ENCODE measurements at regions not wholly inside any gene's neighbourhood (a gene's known extent, or its start where the extent isn't known, plus 50 kb on each side); places are given as distances from the start of the nearest gene placed in this dataset.

GRCh38 chr4:120352739-120353138, 286.1 kb upstream of the MAD2L1 start:
- intact Hi-C loops (cut with DNase I) = no loop called here
- 88 to 89% methylated on average over 1 of the region's 1 CpG for WGBS, 2 donors
- no peak overlapping the region for H3K4me3 ChIP-seq

DNA sequence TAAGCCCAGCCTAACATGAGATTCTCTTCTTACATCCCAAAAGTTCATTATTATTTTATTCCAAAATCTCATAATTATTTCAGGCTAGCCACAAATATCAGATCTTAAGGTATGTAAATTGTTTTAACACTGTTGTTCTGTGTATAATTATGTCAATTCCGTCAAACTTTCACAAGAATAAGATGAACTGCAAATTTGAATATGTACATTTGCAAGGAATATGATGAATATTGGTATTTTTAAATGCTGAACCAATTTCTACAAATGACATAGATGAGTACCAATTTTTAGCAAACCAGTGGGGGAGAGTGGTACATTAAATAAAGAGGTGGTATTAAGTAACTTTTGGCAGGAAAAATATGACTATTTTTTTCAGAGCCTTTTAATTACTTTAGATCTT, 282.3 kb upstream of the MAD2L1 start:
- no peak for DNase-seq
- H3K9me3 ChIP-seq = no peaks in the 10 kb centered on the region
- no peaks in the 10 kb centered on the region for H3K36me3 ChIP-seq (replicated peaks in 1 of 2; ENCODE audit: insufficient read depth in 1 of 2, low read depth in 2 of 2)
- no peak overlapping the region for H3K27ac ChIP-seq
- ATAC-seq = no peak
- TF ChIP-seq POLR2A (IDR thresholded peaks at IDR 0.05) = no peak
- TF ChIP-seq, protein P1, sequence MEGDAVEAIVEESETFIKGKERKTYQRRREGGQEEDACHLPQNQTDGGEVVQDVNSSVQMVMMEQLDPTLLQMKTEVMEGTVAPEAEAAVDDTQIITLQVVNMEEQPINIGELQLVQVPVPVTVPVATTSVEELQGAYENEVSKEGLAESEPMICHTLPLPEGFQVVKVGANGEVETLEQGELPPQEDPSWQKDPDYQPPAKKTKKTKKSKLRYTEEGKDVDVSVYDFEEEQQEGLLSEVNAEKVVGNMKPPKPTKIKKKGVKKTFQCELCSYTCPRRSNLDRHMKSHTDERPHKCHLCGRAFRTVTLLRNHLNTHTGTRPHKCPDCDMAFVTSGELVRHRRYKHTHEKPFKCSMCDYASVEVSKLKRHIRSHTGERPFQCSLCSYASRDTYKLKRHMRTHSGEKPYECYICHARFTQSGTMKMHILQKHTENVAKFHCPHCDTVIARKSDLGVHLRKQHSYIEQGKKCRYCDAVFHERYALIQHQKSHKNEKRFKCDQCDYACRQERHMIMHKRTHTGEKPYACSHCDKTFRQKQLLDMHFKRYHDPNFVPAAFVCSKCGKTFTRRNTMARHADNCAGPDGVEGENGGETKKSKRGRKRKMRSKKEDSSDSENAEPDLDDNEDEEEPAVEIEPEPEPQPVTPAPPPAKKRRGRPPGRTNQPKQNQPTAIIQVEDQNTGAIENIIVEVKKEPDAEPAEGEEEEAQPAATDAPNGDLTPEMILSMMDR (IDR thresholded peaks at IDR 0.05) = no peak
- H3K27me3 ChIP-seq = no peaks in the 10 kb centered on the region
- no peaks in the 10 kb centered on the region for H3K4me1 ChIP-seq
- no peak overlapping the region for H3K4me3 ChIP-seq
- 78 to 84% methylated on average over 1 of the region's 1 CpG for WGBS, 2 donors
- intact Hi-C loops (cut with DNase I) = no loop called here

More at GRCh38 chr4:120352739-120353138, 286.1 kb upstream of the MAD2L1 start:
- TF ChIP-seq POLR2A (IDR thresholded peaks at IDR 0.05) = no peak
- TF ChIP-seq, protein P1 (IDR thresholded peaks at IDR 0.05) = no peak
- no peaks in the 10 kb centered on the region for H3K9me3 ChIP-seq
- H3K36me3 ChIP-seq (replicated peaks in 1 of 2; ENCODE audit: insufficient read depth in 1 of 2, low read depth in 2 of 2) = no peaks in the 10 kb centered on the region
- ATAC-seq = no peak
- no peak for DNase-seq
- H3K27me3 ChIP-seq = no peaks in the 10 kb centered on the region
- no peak overlapping the region for H3K27ac ChIP-seq
- H3K4me1 ChIP-seq = no peaks in the 10 kb centered on the region

DNA sequence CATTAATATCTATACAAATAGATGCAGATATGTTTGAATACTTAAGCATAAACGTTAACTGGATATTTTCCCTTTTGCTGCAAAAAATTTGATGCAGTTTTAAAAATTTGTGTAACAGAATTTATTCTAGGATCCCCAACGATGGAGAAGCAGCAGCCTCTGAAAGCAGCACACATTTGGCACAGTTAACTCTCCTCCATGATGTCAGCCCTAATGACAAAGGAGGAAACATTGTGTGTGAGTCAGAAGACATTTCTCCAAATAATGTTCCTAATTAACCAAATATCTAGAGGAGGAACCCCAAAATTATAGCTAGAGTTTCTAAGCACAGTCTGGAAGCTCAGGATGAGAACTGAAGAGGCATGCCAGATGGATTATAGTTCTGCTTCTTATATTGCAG, 281.9 kb upstream of the MAD2L1 start:
- Histone ChIP-seq H3K36me3 (replicated peaks in 1 of 2; ENCODE audit: insufficient read depth in 1 of 2, low read depth in 2 of 2) (no peaks in the 10 kb centered on the region), H3K27me3 (no peaks in the 10 kb centered on the region), H3K9me3 (no peaks in the 10 kb centered on the region), H3K27ac (no peak overlapping the region), H3K4me1 (no peaks in the 10 kb centered on the region), H3K4me3 (no peak overlapping the region)
- WGBS, 2 donors = 15 to 26% methylated on average over 2 of the region's 2 CpGs
- intact Hi-C loops (cut with DNase I) = no loop called here
- DNase-seq (no peak), ATAC-seq (no peak)
- TF ChIP-seq, protein P1 (IDR thresholded peaks at IDR 0.05) = no peak
- TF ChIP-seq POLR2A (IDR thresholded peaks at IDR 0.05) = no peak

DNA sequence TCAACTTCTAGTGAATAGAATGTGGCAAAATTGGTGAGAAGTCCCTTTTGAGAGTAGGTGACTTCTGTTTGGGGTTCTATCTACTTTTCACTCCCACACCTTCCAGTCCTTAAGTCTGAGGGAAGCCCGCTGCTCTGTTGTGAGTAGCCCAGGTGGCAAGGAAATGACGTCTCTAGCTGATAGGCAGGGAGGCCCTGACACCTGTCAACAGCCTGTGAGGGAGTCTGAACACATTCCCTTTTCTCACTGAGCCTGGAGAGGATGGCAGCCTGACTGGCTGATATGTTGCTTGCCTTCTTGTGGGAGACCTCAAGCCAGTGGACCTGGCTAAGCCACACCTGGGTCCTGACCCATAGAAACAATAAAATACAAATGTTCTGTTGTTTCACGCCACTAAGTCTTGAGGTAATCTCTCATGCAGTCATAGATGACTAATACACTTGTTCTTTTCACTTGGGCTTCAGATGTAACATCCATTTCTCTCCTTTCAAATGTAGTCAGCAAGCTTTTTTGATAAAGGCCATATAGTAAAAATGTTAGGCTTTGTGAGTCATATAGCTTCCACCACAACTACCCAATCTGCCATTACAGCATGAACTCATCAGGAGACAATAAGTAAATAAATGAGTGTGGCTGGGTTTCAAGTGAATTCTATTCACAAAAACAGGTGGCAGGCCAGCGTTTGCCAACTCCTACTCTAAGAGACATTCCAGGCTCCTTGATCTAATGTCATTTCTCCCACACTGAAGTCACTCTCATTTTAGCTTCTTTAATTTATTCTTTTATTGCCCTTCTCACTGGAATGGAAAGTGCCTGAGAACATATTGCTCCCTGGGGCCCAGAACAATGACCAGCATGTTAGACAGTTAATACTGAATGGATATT, 265.1 kb upstream of the MAD2L1 start:
- H3K27me3 ChIP-seq = no peaks in the 10 kb centered on the region
- H3K4me3 ChIP-seq = no peak overlapping the region
- WGBS, 2 donors = 43 to 50% methylated on average over 4 of the region's 4 CpGs
- H3K4me1 ChIP-seq = peaks cover 12% of the 10 kb centered on the region
- peak; percentile 82 for ATAC-seq
- no peaks in the 10 kb centered on the region for H3K36me3 ChIP-seq (replicated peaks in 1 of 2; ENCODE audit: insufficient read depth in 1 of 2, low read depth in 2 of 2)
- intact Hi-C loops (cut with DNase I) = no loop called here
- TF ChIP-seq, protein P1 (IDR thresholded peaks at IDR 0.05) = no peak
- no peak for TF ChIP-seq POLR2A (IDR thresholded peaks at IDR 0.05)
- no peaks in the 10 kb centered on the region for H3K9me3 ChIP-seq
- peak overlapping the region in 3 of 4 donors; percentile 18 to 41 (median 20) for H3K27ac ChIP-seq
- peak; percentile 46 to 71 (median 60) for DNase-seq

DNA sequence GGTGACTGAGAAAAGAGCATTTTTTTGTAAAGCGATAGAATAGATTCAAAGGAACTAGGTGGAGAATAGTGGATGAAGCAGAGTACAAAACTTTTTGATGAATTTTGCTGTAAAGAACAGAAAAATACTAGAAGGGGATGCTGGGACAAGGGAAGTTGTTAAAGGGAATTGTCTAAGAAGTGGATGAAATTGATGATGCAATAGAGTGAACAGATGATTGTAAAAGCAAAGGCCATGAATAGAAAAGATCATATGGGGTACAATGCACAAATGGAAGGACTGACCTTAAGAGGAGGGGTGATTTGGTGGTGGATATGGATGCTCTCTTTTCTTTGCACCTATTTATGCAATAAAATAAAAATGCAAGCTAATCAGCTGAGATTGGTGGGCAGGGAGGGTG, 262.7 kb upstream of the MAD2L1 start:
- no peaks in the 10 kb centered on the region for H3K27me3 ChIP-seq
- no peak overlapping the region for H3K27ac ChIP-seq
- DNase-seq = no peak
- 96 to 100% methylated on average over 1 of the region's 1 CpG for WGBS, 2 donors
- no peak for ATAC-seq
- no peak overlapping the region for H3K4me3 ChIP-seq
- intact Hi-C loops (cut with DNase I) = no loop called here
- no peak for TF ChIP-seq POLR2A (IDR thresholded peaks at IDR 0.05)
- TF ChIP-seq, protein P1 (IDR thresholded peaks at IDR 0.05) = no peak
- H3K9me3 ChIP-seq = no peaks in the 10 kb centered on the region
- H3K36me3 ChIP-seq (replicated peaks in 1 of 2; ENCODE audit: insufficient read depth in 1 of 2, low read depth in 2 of 2) = no peaks in the 10 kb centered on the region
- H3K4me1 ChIP-seq = peaks cover 12% of the 10 kb centered on the region
